ENCODE measurements at regions not wholly inside any gene's neighbourhood (a gene's known extent, or its start where the extent isn't known, plus 50 kb on each side); places are given as distances from the start of the nearest gene placed in this dataset.
"Not testable (repeated sequence)": the region's sequence is repeated elsewhere in the genome, so short reads cannot be mapped to it uniquely, and the experiment has no call there.

DNA sequence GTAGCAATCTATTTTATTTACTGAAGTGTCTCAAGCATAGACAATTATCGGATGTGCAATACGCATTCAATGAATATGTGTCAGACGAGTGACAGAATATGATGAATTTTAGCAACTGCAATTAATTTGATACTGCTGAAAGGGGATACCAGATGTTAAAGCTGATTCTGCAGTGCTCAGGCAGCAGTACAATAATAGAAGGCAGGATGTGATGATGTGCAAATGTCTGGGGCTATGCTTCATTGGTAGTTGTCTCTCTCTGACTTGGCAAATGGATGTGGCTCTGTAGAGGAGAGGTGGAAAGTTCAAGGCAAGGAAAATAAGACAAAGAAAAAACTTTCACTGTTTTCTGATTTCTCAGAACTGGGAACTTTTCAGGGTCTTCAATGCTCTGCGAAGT lies 721.2 kb downstream of the CDH18 start:
- no peak for DNase-seq

DNA sequence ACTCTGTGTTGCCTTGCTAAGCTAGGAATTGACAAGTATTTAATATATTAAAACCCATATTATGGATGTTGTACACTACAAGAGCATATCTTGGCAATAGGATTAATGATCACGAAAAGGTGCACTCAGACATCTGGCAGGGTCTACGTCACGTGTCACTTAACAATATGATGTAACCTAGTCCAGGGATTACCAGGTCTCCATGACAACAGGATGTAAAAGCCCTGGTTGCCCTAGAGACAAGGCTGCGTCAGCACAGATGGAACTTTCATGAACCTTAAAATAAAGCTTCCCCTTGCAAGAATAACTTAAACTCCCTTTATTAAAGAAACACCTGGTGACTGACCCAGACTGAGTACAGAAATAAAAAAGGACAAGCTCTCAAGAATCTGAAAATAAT lies 717.8 kb downstream of the CDH18 start:
- DNase-seq = no peak

DNA sequence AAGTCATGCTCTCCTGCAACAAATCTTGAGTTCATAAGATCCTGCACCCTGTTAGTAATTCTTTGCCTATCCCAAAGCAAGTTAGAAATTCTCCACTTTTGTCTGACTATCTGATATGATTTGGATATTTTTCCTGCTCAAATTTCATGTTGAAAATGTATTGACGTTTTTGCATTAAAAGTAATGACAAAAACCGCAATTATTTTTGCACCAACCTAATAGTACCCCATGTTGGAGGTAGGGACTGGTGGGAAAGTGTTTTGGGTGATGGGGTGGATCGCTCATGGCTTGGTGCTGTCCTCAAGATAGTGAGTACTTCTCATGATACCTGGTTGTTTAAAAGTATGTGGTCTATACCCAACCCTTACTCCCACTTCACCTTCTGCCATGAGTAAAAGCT lies 713.4 kb downstream of the CDH18 start:
- no peak for DNase-seq

DNA sequence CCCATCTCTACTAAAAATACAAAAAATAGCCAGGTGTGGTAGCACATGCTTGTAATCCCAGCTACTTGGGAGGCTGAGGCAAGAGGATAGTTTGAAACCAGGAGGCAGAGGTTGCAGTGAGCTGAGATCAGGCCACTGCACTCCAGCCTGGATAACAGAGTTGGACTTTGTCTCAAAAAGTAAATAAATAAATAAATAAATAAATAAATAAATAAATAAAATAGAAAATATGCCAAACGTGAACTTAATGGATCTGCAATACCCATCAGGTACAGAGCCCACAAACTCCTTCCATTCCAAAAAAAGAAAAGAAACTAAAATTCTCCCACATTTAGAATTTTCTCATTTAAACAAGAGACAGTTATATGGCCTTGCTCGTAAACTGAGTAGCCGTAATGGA lies 702.7 kb downstream of the CDH18 start:
- no peak for DNase-seq

DNA sequence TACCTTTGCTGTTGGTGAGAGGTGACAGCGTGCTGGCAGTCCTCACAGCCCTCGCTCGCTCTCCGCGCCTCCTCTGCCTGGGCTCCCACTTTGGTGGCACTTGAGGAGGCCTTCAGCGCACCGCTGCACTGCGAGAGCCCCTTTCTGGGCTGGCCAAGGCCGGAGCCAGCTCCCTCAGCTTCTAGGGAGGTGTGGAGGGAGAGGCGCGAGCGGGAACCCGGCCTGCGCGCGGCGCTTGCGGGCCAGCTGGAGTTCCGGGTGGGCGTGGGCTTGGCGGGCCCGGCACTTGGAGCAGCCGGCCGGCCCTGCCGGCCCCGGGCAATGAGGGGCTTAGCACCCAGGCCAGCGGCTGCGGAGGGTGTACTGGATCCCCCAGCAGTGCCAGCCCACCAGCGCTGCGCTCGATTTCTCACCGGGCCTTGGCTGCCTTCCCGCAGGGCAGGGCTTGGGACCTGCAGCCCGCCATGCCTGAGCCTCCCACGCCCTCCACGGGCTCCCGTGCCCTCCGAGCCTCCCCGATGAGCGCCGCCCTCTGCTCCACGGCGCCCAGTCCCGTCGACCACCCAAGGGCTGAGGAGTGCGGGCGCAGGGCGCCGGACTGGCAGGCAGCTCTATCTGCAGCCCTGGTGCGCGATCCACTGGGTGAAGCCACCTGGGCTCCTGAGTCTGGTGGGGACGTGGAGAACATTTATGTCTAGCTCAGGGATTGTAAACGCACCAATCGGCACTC lies 700.3 kb downstream of the CDH18 start:
- not testable (repeated sequence) for DNase-seq

GRCh38 chr5:19288311-19288710 lies 699.7 kb downstream of the CDH18 start:
- not testable (repeated sequence) for DNase-seq

- no peak for DNase-seq
Observed at GRCh38 chr5:19297934-19298333, 690.1 kb downstream of the CDH18 start.

GRCh38 chr5:19301271-19301670 lies 686.7 kb downstream of the CDH18 start:
- no peak for DNase-seq

DNA sequence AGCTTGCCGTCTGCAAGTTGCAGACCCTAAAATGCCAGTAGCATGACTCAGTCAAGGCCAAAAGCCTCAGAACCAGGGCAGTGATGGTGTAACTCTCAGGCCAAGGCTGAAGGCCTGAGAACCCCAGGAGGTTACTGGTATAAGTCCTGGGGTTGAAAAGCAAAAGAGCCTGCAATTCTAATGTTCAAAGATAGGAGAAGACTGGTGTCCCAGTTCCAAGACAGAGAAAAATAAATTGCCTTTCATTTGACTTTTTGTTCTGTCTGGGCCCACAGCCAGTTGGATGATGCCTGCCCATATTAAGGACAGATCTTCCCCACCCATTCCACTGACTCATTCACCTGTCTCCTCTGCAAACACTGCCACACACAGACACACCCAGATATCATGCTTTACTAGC lies 673.2 kb downstream of the CDH18 start:
- DNase-seq = peak; percentile 86

DNA sequence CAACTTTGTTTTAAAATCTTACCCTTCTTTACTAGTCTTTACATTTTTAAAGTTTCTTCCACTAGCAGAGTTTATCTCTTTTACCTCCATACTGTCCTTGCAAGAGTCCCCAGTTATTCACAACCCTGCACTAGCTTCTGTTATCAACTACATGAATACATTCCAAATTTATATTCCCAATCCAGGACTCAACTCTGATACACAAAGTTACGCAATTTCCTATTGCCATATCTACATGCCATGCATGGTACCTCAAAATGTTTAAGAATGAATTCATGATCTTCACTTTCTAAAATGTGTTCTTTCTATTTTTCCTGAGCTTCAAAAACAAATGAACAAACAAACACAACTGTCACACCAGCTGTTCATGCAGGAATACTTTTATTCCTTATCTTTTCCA lies 668.7 kb downstream of the CDH18 start:
- no peak for DNase-seq

- DNase-seq = peak; percentile 30
Observed at GRCh38 chr5:19322716-19323485, 665.1 kb downstream of the CDH18 start.

DNA sequence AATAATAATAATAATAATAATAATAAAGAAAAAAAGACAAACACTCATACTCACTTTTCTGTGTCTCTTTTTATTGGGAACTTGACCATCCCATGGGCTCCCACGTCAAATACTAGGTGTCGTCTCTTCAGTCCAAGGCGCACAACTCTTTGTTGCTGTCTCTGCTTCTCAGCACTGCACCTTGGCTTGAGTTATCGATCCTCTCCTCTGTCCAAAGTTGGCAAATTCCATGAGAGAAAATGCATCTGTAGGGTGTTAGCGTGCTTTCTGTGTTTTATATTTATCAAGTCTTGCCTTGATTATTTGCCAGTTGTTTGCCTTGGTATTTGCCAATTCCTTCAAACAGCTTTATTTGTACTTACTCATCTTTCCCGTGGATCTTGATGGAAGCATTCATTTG lies 653.7 kb downstream of the CDH18 start:
- DNase-seq = no peak

DNA sequence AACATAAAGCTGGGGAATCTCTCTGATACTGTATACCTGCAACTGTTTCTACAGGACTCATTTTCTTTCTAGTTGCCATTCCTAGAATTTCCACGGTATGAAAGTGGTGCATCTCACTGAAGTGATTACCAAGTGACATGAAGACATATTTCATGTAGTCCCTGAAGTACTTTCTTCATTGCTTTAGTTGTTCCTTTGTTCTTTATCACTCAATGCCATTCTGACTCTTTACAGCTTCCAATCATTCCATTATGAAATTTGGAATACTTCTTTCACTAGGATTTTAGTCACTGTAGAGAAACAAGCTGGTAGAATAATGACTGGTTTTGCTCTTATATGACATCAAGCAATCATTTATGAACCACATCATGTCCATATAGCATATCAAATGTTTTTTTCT lies 645.1 kb downstream of the CDH18 start:
- DNase-seq = no peak

- no peak for DNase-seq
Observed at GRCh38 chr5:19352120-19352519, 635.9 kb downstream of the CDH18 start.

- DNase-seq = no peak
Observed at GRCh38 chr5:19369048-19369447, 619.0 kb downstream of the CDH18 start.

DNA sequence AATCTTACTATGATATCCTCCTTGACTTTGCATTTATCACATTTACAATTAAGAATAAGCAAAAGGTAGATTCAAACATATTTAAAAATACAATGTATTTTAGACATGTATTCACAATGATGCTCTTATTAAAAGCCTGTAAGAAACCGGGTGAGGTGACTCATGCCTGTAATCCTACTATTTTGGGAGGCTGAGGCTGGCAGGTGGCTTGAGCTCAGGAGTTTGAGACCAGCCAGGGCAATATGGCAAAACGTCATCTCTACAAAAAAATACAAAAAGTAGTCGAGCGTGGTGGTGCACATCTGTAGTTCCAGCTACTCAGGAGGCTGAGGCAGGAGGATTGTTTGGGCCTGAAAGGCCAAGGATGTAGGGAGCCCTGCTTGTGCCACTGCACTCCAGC lies 618.4 kb downstream of the CDH18 start:
- DNase-seq = no peak

DNA sequence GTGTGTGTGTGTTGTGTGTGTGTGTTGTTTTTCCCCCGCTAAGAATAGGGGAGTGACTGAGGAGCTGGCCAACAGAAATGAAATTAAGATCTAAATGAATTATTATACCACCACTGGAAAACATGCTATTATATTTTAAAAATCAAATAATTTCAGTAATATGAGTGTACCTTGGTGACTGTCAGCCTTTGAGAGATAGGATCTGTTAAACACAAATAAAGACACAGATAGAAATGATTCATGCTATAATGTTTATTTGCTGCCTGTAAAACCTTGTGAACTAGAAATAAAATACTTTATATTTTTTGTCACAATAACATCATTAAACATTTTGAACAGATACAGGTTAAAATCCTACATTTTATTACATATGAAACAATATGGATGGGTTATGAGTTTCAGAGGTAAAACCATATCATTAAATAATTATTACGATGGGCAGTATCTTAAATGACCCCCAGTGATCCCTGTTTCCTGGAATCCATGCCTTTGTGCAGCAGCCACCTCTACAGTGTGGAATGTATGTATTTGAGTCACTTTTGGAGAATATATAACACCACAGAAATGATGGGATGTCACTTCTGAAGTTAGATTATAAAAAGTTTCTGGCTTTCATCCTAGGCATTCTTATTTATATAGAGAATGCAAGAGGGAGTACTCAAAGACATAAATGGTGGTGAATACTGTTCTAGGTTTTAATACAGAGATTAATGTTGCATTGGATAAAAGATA lies 617.2 kb downstream of the CDH18 start:
- DNase-seq = no peak

GRCh38 chr5:19388391-19388790 lies 599.6 kb downstream of the CDH18 start:
- DNase-seq = no peak

DNA sequence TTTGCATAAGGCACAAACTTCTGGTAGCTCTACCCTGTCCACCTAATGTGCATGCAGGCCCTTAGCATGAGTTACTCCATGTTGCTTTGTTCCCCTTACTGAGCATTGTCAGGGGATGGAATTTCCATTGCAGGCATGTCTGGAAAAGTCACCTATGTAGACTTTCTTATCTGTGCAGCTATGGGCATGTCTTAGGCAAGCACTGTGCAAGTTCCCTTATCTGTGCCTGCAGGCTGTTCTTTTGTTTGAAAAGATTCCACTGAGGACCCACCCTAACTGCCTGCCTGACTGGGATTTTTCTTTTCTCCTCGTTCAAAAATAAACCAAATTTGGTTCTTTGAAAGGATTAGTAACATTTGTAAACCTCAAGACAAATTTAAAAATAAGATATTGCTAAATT lies 587.0 kb downstream of the CDH18 start:
- no peak for DNase-seq

- no peak for DNase-seq
Observed at GRCh38 chr5:19406576-19407365, 581.2 kb downstream of the CDH18 start.

GRCh38 chr5:19408149-19408548 lies 579.9 kb downstream of the CDH18 start:
- DNase-seq = no peak

DNA sequence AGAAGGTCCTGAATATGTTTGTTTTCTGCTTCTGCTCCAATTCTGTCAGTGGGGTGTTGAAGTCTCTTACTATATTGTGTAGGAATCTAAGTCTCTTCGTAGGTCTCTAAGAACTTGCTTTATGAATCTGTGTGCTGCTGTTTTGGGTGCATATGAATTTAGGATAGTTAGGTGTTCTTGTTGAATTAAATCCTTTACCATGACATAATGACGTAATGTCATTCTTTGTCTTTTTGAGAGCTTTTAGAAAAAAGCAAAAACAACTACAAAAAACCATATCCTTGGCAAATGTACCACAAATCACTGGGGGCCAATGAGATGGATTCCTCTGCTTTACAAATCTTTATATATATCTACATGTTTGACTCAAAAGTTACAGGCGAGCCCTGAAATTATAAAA lies 576.1 kb downstream of the CDH18 start:
- DNase-seq = no peak
